ENCODE measurements at regions not wholly inside any gene's neighbourhood (a gene's known extent, or its start where the extent isn't known, plus 50 kb on each side); places are given as distances from the start of the nearest gene placed in this dataset.

- TF ChIP-seq CTCF (conservative IDR thresholded peaks at IDR 0.05; ENCODE audit: low read length) (no peak), EZH2phosphoT487 (IDR thresholded peaks at IDR 0.05; ENCODE audit: borderline replicate concordance) (no peak)
Observed at GRCh38 chr22:47334601-47335000, 572.2 kb downstream of the TBC1D22A start.
